Nephron (organoid): ENCODE measurements at regions not wholly inside any gene's neighbourhood (a gene's known extent, or its start where the extent isn't known, plus 50 kb on each side); places are given as distances from the start of the nearest gene placed in this dataset.

Experiments
- H3K27ac Mint-ChIP-seq, 3 experiments: 2 replicates each; pipeline ENCODE4 v1.8.0; 2020; ENCODE audit warnings: mixed read lengths in 3 of 3, mild to moderate bottlenecking in 2 of 3, moderate library complexity in 1 of 3
- H3K27me3 Mint-ChIP-seq: 2 replicates; pipeline ENCODE4 v1.8.0; 2021; ENCODE audit warnings: low read depth, mild to moderate bottlenecking, moderate library complexity, mixed read lengths
- H3K36me3 Mint-ChIP-seq: 2 replicates; pipeline ENCODE4 v1.8.0; 2020; ENCODE audit warnings: low read depth, mixed read lengths
- H3K4me1 Mint-ChIP-seq: 2 replicates; pipeline ENCODE4 v1.8.0; 2020; ENCODE audit warnings: mixed read lengths
- H3K4me3 Mint-ChIP-seq, 3 experiments: 2 replicates each; pipeline ENCODE4 v1.8.0; 2020; ENCODE audit warnings: mild to moderate bottlenecking in 3 of 3, mixed read lengths in 3 of 3, moderate library complexity in 2 of 3
- H3K9me3 Mint-ChIP-seq: 2 replicates; pipeline ENCODE4 v1.8.0; 2020; ENCODE audit warnings: mixed read lengths
- CTCF ChIP-seq, 3 experiments: fragments of 200-600 bp; sonication (generic); IDR thresholded peaks; one replicate each; pipeline ENCODE4 v1.5.0; 2021; ENCODE audit warnings: antibody characterized with exemption in 3 of 3; ENCODE audit not compliant: unreplicated experiment in 3 of 3

GRCh38 chr12:129959889-129960288 is 56.1 kb upstream of the TMEM132D start:
- no peak for TF ChIP-seq CTCF (IDR thresholded peaks at IDR 0.05; ENCODE audit: unreplicated experiment in 3 of 3)
- Mint-ChIP-seq H3K27me3 (peaks cover 19% of the 10 kb centered on the region), H3K4me3 (no peak overlapping the region), H3K4me1 (no peaks in the 10 kb centered on the region), H3K27ac (no peak overlapping the region), H3K9me3 (peaks cover 5% of the 10 kb centered on the region), H3K36me3 (no peaks in the 10 kb centered on the region)

DNA sequence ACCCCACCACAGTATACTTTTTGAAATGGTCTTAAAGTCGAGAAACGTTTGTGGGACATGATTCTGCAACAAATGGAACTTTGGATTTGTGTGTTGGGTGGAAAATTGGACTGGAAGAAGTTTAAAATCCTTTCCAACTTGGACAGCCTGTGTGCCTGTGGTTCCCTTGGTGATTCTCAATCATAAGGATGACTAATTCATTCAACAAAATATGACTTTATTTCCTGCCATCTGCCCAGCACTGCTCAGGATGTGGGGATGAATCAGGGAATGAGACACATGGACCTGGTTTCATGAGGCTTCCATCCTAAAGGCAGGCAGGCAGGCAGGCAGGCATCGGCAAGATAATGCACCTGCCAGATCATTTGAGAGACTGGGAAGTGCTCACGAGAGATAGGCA is 57.3 kb upstream of the TMEM132D start:
- peaks cover under 1% of the 10 kb centered on the region for H3K4me1 Mint-ChIP-seq
- H3K27ac Mint-ChIP-seq, result no peak overlapping the region
- H3K4me3 Mint-ChIP-seq, result no peak overlapping the region
- peaks cover 5% of the 10 kb centered on the region for H3K9me3 Mint-ChIP-seq
- TF ChIP-seq CTCF (IDR thresholded peaks at IDR 0.05; ENCODE audit: unreplicated experiment in 3 of 3), result no peak
- no peaks in the 10 kb centered on the region for H3K36me3 Mint-ChIP-seq
- peaks cover 27% of the 10 kb centered on the region for H3K27me3 Mint-ChIP-seq

GRCh38 chr12:129961856-129962255 is 58.0 kb upstream of the TMEM132D start:
- no peak overlapping the region for H3K27ac Mint-ChIP-seq
- H3K27me3 Mint-ChIP-seq, result peaks cover 30% of the 10 kb centered on the region
- H3K9me3 Mint-ChIP-seq, result peaks cover 5% of the 10 kb centered on the region
- peaks cover 8% of the 10 kb centered on the region for H3K4me1 Mint-ChIP-seq
- H3K4me3 Mint-ChIP-seq, result no peak overlapping the region
- no peak for TF ChIP-seq CTCF (IDR thresholded peaks at IDR 0.05; ENCODE audit: unreplicated experiment in 3 of 3)
- no peaks in the 10 kb centered on the region for H3K36me3 Mint-ChIP-seq

GRCh38 chr12:129964300-129964699 is 60.5 kb upstream of the TMEM132D start:
- Mint-ChIP-seq H3K4me1 (peaks cover 8% of the 10 kb centered on the region), H3K36me3 (no peaks in the 10 kb centered on the region), H3K27ac (no peak overlapping the region), H3K27me3 (peaks cover 26% of the 10 kb centered on the region), H3K4me3 (no peak overlapping the region), H3K9me3 (peaks cover 5% of the 10 kb centered on the region)
- TF ChIP-seq CTCF (IDR thresholded peaks at IDR 0.05; ENCODE audit: unreplicated experiment in 3 of 3), result no peak

DNA sequence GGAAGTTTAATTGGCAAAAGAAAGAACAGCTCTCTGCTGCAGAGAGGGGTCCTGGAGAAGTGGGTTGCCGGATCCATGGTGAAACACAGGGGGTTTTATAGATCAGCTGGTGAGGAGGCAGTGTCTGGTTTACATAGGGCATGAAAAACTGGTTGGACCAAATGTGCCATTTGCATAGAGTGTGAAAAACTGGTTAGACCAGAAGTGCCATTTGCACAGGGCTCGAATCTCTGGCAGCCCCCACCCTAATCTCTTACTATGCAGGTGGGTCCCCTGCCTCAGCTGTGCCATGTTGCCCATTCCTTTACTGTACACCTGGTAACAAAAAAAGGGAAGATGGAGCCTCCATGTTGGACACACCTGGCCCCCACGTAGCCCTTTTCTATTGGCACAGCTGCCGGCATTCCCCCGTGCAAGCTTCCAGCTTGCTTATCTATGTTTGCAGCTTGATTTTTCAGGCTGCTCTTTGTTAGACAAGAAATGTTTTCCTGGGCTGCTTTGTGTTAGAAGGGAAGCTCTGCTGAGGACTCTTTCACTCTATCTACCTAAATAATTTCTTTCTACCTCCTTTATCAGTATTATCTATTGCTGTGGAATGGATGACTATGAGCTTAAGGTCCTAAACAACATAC is 61.1 kb upstream of the TMEM132D start:
- Mint-ChIP-seq H3K27me3 (peaks cover 26% of the 10 kb centered on the region), H3K4me1 (peaks cover 8% of the 10 kb centered on the region), H3K36me3 (no peaks in the 10 kb centered on the region), H3K27ac (no peak overlapping the region), H3K4me3 (no peak overlapping the region), H3K9me3 (peaks cover 5% of the 10 kb centered on the region)
- TF ChIP-seq CTCF (IDR thresholded peaks at IDR 0.05; ENCODE audit: unreplicated experiment in 3 of 3), result no peak
